ENCODE measurements at regions not wholly inside any gene's neighbourhood (a gene's known extent, or its start where the extent isn't known, plus 50 kb on each side); places are given as distances from the start of the nearest gene placed in this dataset.

- Histone ChIP-seq H2AFZ (no peak overlapping the region), H3K27me3 (no peaks in the 10 kb centered on the region), H3K9me3 (ENCODE audit: low read depth) (no peaks in the 10 kb centered on the region), H3K4me3 (no peak overlapping the region), H4K20me1 (ENCODE audit: insufficient read depth, poor library complexity, severe bottlenecking) (no peaks in the 10 kb centered on the region), H3K9me2 (replicated peaks; ENCODE audit: insufficient read depth) (no peaks in the 10 kb centered on the region), H3K4me2 (no peak overlapping the region), H3K36me3 (replicated peaks; ENCODE audit: insufficient read depth, low read depth) (no peaks in the 10 kb centered on the region), H3K4me1 (ENCODE audit: insufficient read depth) (no peaks in the 10 kb centered on the region), H3K79me2 (no peaks in the 10 kb centered on the region), H3K27ac (no peak overlapping the region)
- DNase-seq (ENCODE audit: low spot score): no peak
- TF ChIP-seq EZH2 (IDR thresholded peaks at IDR 0.05; ENCODE audit: borderline replicate concordance) (no peak), EZH2phosphoT487 (IDR thresholded peaks at IDR 0.05; ENCODE audit: low read depth, severe bottlenecking, unreplicated experiment) (no peak), CTCF (IDR thresholded peaks at IDR 0.05; ENCODE audit: poor library complexity) (no peak)
- 79% methylated on average over 2 of the region's 2 CpGs for WGBS (ENCODE audit: low lambda C conversion rate, missing lambda C conversion rate)
Measured at GRCh38 chr4:135065366-135065765, 863.8 kb upstream of the PABPC4L start.

GRCh38 chr4:135050086-135050717, 848.6 kb upstream of the PABPC4L start:
- H3K4me2 ChIP-seq: no peak overlapping the region
- H3K4me1 ChIP-seq (ENCODE audit: insufficient read depth): no peaks in the 10 kb centered on the region
- H3K36me3 ChIP-seq (replicated peaks; ENCODE audit: insufficient read depth, low read depth): no peaks in the 10 kb centered on the region
- TF ChIP-seq EZH2 (IDR thresholded peaks at IDR 0.05; ENCODE audit: borderline replicate concordance): no peak
- no peaks in the 10 kb centered on the region for H3K79me2 ChIP-seq
- H3K27ac ChIP-seq: no peak overlapping the region
- WGBS (ENCODE audit: low lambda C conversion rate, missing lambda C conversion rate): 84% methylated on average over 7 of the region's 7 CpGs
- no peak overlapping the region for H2AFZ ChIP-seq
- H4K20me1 ChIP-seq (ENCODE audit: insufficient read depth, poor library complexity, severe bottlenecking): no peaks in the 10 kb centered on the region
- no peaks in the 10 kb centered on the region for H3K27me3 ChIP-seq
- H3K9me3 ChIP-seq (ENCODE audit: low read depth): no peaks in the 10 kb centered on the region
- no peak overlapping the region for H3K4me3 ChIP-seq
- no peak for DNase-seq (ENCODE audit: low spot score)
- H3K9me2 ChIP-seq (replicated peaks; ENCODE audit: insufficient read depth): no peaks in the 10 kb centered on the region

- WGBS (ENCODE audit: low lambda C conversion rate, missing lambda C conversion rate): 62% methylated on average over 1 of the region's 1 CpG
Measured at GRCh38 chr4:135032670-135033069, 831.1 kb upstream of the PABPC4L start.

GRCh38 chr4:135015771-135016170, 814.2 kb upstream of the PABPC4L start:
- H3K27ac ChIP-seq: no peak overlapping the region
- H3K4me2 ChIP-seq: no peak overlapping the region
- WGBS (ENCODE audit: low lambda C conversion rate, missing lambda C conversion rate): 81% methylated on average over 5 of the region's 5 CpGs
- no peak overlapping the region for H2AFZ ChIP-seq
- no peaks in the 10 kb centered on the region for H3K36me3 ChIP-seq (replicated peaks; ENCODE audit: insufficient read depth, low read depth)
- TF ChIP-seq CTCF (IDR thresholded peaks at IDR 0.05; ENCODE audit: poor library complexity) (no peak), EZH2 (IDR thresholded peaks at IDR 0.05; ENCODE audit: borderline replicate concordance) (no peak), EZH2phosphoT487 (IDR thresholded peaks at IDR 0.05; ENCODE audit: low read depth, severe bottlenecking, unreplicated experiment) (no peak)
- no peaks in the 10 kb centered on the region for H3K27me3 ChIP-seq
- H3K9me2 ChIP-seq (replicated peaks; ENCODE audit: insufficient read depth): no peaks in the 10 kb centered on the region
- H3K4me1 ChIP-seq (ENCODE audit: insufficient read depth): no peaks in the 10 kb centered on the region
- no peak for DNase-seq (ENCODE audit: low spot score)
- H3K9me3 ChIP-seq (ENCODE audit: low read depth): no peaks in the 10 kb centered on the region
- no peak overlapping the region for H3K4me3 ChIP-seq
- H4K20me1 ChIP-seq (ENCODE audit: insufficient read depth, poor library complexity, severe bottlenecking): no peaks in the 10 kb centered on the region
- H3K79me2 ChIP-seq: no peaks in the 10 kb centered on the region

More at GRCh38 chr4:135032670-135033069, 831.1 kb upstream of the PABPC4L start:
- H2AFZ ChIP-seq: no peak overlapping the region
- no peak for DNase-seq (ENCODE audit: low spot score)
- no peak for TF ChIP-seq EZH2phosphoT487 (IDR thresholded peaks at IDR 0.05; ENCODE audit: low read depth, severe bottlenecking, unreplicated experiment)
- no peak for TF ChIP-seq EZH2 (IDR thresholded peaks at IDR 0.05; ENCODE audit: borderline replicate concordance)
- no peak for TF ChIP-seq CTCF (IDR thresholded peaks at IDR 0.05; ENCODE audit: poor library complexity)
- H3K9me3 ChIP-seq (ENCODE audit: low read depth): no peaks in the 10 kb centered on the region
- no peak overlapping the region for H3K27ac ChIP-seq
- H3K4me3 ChIP-seq: no peak overlapping the region
- H4K20me1 ChIP-seq (ENCODE audit: insufficient read depth, poor library complexity, severe bottlenecking): no peaks in the 10 kb centered on the region
- H3K4me2 ChIP-seq: no peak overlapping the region
- H3K79me2 ChIP-seq: no peaks in the 10 kb centered on the region
- H3K36me3 ChIP-seq (replicated peaks; ENCODE audit: insufficient read depth, low read depth): no peaks in the 10 kb centered on the region
- H3K9me2 ChIP-seq (replicated peaks; ENCODE audit: insufficient read depth): no peaks in the 10 kb centered on the region
- no peaks in the 10 kb centered on the region for H3K27me3 ChIP-seq
- no peaks in the 10 kb centered on the region for H3K4me1 ChIP-seq (ENCODE audit: insufficient read depth)
